Endothelial cell of umbilical vein (primary cell): ENCODE measurements at regions not wholly inside any gene's neighbourhood (a gene's known extent, or its start where the extent isn't known, plus 50 kb on each side); places are given as distances from the start of the nearest gene placed in this dataset.

ENCODE experiments used
- BruUV-seq: library from RNA; stranded (reverse); fragments of 400-500 nt; replicated peaks from 2 replicates; lab custom pipeline; 2021; lab: Mats Ljungman, UMichigan
- CTCF ChIA-PET: fragments of 300-600, 350-600 bp; sonication (Branson Sonifier 250); formaldehyde crosslinking; loops from one replicate; lab custom pipeline; 2021; ENCODE audit warnings: antibody characterized with exemption, inconsistent platforms; lab: Charles Lee
- POLR2A ChIA-PET: fragments of 300-600, 350-600 bp; sonication (Branson Sonifier 250); formaldehyde crosslinking; loops from one replicate; lab custom pipeline; 2021; ENCODE audit warnings: antibody characterized with exemption, inconsistent platforms; lab: Charles Lee
- DNase-seq: peaks from one replicate; pipeline ENCODE4 v3.0.0-alpha.2; 2011; ENCODE audit warnings: low read depth, low spot score
- FAIRE-seq: peaks from 2 replicates; lab custom pipeline; 2011; peaks lifted over from hg19 to GRCh38; lab: Jason Lieb, UNC
- H2AFZ ChIP-seq: 2 replicates; pipeline ENCODE4 v1.6.0; 2012; ENCODE audit warnings: low read depth, low read length, control low read depth, inconsistent platforms
- H3K27ac ChIP-seq: 2 replicates; pipeline ENCODE4 v1.5.1; 2011; ENCODE audit warnings: low read depth, mild to moderate bottlenecking, control low read depth, low read length, moderate library complexity; ENCODE audit not compliant: insufficient read depth
- H3K27me3 ChIP-seq, 2 experiments: 2 replicates each; pipeline versions ENCODE4 v1.6.0 to v1.6.1; 2011; ENCODE audit warnings: low read length in 2 of 2, mixed read lengths in 1 of 2; ENCODE audit not compliant: control insufficient read depth in 2 of 2, insufficient read depth in 2 of 2
- H3K36me3 ChIP-seq, 2 experiments: 2 replicates in 1 of 2; 3 replicates in 1 of 2; pipeline ENCODE4 v1.5.1; 2011; ENCODE audit warnings: low read length in 2 of 2, mild to moderate bottlenecking in 1 of 2, moderate library complexity in 1 of 2; ENCODE audit not compliant: control insufficient read depth in 2 of 2, insufficient read depth in 2 of 2; ENCODE audit errors: extremely low read depth in 1 of 2
- H3K4me1 ChIP-seq: 3 replicates; pipeline ENCODE4 v1.5.1; 2011; ENCODE audit warnings: mild to moderate bottlenecking, low read length; ENCODE audit not compliant: control insufficient read depth, insufficient read depth; ENCODE audit errors: extremely low read depth
- H3K4me2 ChIP-seq: 2 replicates; pipeline ENCODE4 v1.6.1; 2011; ENCODE audit warnings: low read length, control low read depth, mixed read lengths; ENCODE audit not compliant: insufficient read depth
- H3K4me3 ChIP-seq, 3 experiments: fragments of 200-600 bp in 1 of 3; sonication (generic), shearing (Covaris generic) in 1 of 3; replicated peaks in 1 of 3; 2 replicates each; pipeline ENCODE4 v1.5.1; 2011 to 2016; ENCODE audit warnings: control low read depth in 3 of 3, low read length in 3 of 3, mild to moderate bottlenecking in 2 of 3, inconsistent platforms in 1 of 3, low read depth in 1 of 3, moderate library complexity in 1 of 3; ENCODE audit not compliant: insufficient read depth in 1 of 3
- H3K79me2 ChIP-seq: 2 replicates; pipeline ENCODE4 v1.6.0; 2012; ENCODE audit warnings: low read length, inconsistent platforms; ENCODE audit not compliant: control insufficient read depth, insufficient read depth
- H3K9ac ChIP-seq: replicated peaks from 2 replicates; pipeline ENCODE3; 2011; ENCODE audit warnings: low read length, control low read depth; ENCODE audit not compliant: insufficient read depth; ENCODE audit errors: extremely low read depth
- H3K9me1 ChIP-seq: replicated peaks from 3 replicates; pipeline ENCODE4 v1.6.0; 2011; ENCODE audit warnings: mild to moderate bottlenecking, low read length; ENCODE audit not compliant: control insufficient read depth, insufficient read depth; ENCODE audit errors: extremely low read depth
- H3K9me3 ChIP-seq: replicated peaks from 2 replicates; pipeline ENCODE4 v1.5.1; 2012; ENCODE audit warnings: low read length, inconsistent platforms; ENCODE audit not compliant: control insufficient read depth, insufficient read depth
- H4K20me1 ChIP-seq: replicated peaks from 2 replicates; pipeline ENCODE3; 2011; ENCODE audit warnings: mild to moderate bottlenecking, low read length; ENCODE audit not compliant: control insufficient read depth, insufficient read depth; ENCODE audit errors: extremely low read depth
- CTCF ChIP-seq, 2 donors: IDR thresholded peaks; 1 replicate in 1 of 2; 2 replicates in 1 of 2; pipeline ENCODE4 v1.5.1; 2011; ENCODE audit warnings: low read length in 2 of 2, mild to moderate bottlenecking in 2 of 2, moderate library complexity in 2 of 2, control low read depth in 1 of 2, inconsistent platforms in 1 of 2, low read depth in 1 of 2; ENCODE audit not compliant: insufficient read depth in 1 of 2; ENCODE audit errors: extremely low read depth in 1 of 2
- EZH2 ChIP-seq: IDR thresholded peaks from 2 replicates; pipeline ENCODE4 v1.6.1; 2012; ENCODE audit warnings: borderline replicate concordance, low read depth, mild to moderate bottlenecking, moderate library complexity, low read length, inconsistent platforms; ENCODE audit not compliant: severe bottlenecking
- FOS ChIP-seq: IDR thresholded peaks from 2 replicates; pipeline ENCODE4 v1.6.1; 2011; ENCODE audit warnings: mild to moderate bottlenecking, low read length, moderate library complexity, borderline replicate concordance; ENCODE audit not compliant: insufficient read depth
- GATA2 ChIP-seq: IDR thresholded peaks from 2 replicates; pipeline ENCODE4 v1.7.0; 2011; ENCODE audit warnings: low read depth, mild to moderate bottlenecking, moderate library complexity, mixed read lengths, low read length; ENCODE audit not compliant: insufficient read length, insufficient read depth
- JUN ChIP-seq: IDR thresholded peaks from 2 replicates; pipeline ENCODE4 v1.6.1; 2011; ENCODE audit warnings: borderline replicate concordance, low read depth; ENCODE audit not compliant: insufficient read length, insufficient read depth
- MYC ChIP-seq: IDR thresholded peaks from one replicate; pipeline ENCODE4 v1.6.1; 2011; ENCODE audit warnings: mild to moderate bottlenecking, low read depth, low read length
- POLR2A ChIP-seq: IDR thresholded peaks from 2 replicates; pipeline ENCODE4 v1.6.1; 2012; ENCODE audit warnings: low read depth, mild to moderate bottlenecking, control low read depth, low read length
- POLR2AphosphoS5 ChIP-seq: IDR thresholded peaks from 2 replicates; pipeline ENCODE4 v1.6.1; 2012; ENCODE audit warnings: low read depth, mild to moderate bottlenecking, control low read depth, low read length, moderate library complexity; ENCODE audit not compliant: insufficient read depth
- dilution Hi-C: fragments of 300-500 bp; cut with MboI; formaldehyde crosslinking; loops from one replicate; pipeline ENCODE4 v1.15.0; 2019; ENCODE audit warnings: low sequenced_read_pairs; ENCODE audit not compliant: extremely low pct_ligation_motif_present
- intact Hi-C: fragments of 100-400 bp; cut with micrococcal nuclease; formaldehyde crosslinking; loops from one replicate; pipeline ENCODE4 v1.10.0; 2022
- TF ChIP-seq, protein P1 (sequence below): IDR thresholded peaks from 2 replicates; pipeline ENCODE4 v1.6.1; 2011; ENCODE audit not compliant: insufficient read depth, insufficient read length

DNA sequence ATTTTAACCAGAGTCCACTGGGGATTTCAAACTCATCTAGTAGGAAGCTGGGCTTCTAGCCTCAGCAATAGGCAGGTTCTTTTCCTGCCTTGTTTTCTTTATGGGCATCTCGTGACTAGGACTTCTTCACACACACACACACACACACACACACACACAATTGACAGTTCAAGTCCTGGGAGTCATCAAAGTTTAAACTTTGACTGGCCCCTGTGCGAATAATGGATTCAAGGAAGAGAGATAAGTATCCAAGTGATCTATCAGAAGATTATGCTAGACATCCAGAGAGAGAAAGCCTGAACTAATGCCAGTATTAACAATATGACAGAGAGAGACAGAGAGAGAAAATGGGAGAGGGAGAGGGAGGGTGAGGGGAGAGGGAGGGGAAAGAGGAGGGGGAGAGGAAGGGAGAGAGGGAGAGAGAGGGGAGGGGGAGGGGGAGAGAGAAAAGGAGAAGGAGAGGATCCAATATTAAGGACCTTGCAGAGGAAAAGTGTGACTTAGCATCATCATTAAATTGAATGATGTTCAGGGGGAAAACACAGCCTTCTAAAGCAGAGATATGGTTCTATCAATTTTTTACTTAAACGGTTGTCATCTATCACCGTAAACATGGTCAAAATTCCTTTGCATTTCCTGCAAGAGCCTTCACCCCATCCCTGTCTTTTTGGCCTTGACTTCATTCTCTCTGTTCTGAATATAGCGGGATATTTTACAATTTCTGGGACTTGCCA lies 327.6 kb upstream of the ZEB2 start:
- Histone ChIP-seq H3K9me1 (no peaks in the 10 kb centered on the region), H3K27me3 (no peaks in the 10 kb centered on the region), H3K36me3 (no peaks in the 10 kb centered on the region), H3K4me2 (no peak overlapping the region), H3K9ac (no peak overlapping the region), H4K20me1 (no peaks in the 10 kb centered on the region), H3K9me3 (no peaks in the 10 kb centered on the region), H3K79me2 (no peaks in the 10 kb centered on the region), H3K4me3 (no peak overlapping the region), H3K27ac (no peak overlapping the region), H2AFZ (no peak overlapping the region), H3K4me1 (no peaks in the 10 kb centered on the region)
- intact Hi-C loops (no loop called here), dilution Hi-C loops (no loop called here)
- DNase-seq = no peak
- no peak for FAIRE-seq
- BruUV-seq = no TSS peak
- CTCF ChIA-PET = no interaction called here
- POLR2A ChIA-PET = no interaction called here
- TF ChIP-seq, protein P1, sequence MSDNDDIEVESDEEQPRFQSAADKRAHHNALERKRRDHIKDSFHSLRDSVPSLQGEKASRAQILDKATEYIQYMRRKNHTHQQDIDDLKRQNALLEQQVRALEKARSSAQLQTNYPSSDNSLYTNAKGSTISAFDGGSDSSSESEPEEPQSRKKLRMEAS = no peak
- no peak for TF ChIP-seq EZH2
- TF ChIP-seq JUN = no peak
- no peak for TF ChIP-seq MYC
- no peak for TF ChIP-seq CTCF (IDR thresholded peaks at IDR 0.05; ENCODE audit: extremely low read depth in 1 of 2, insufficient read depth in 1 of 2, low read depth in 1 of 2, low read length in 2 of 2)
- no peak for TF ChIP-seq POLR2A
- no peak for TF ChIP-seq FOS
- TF ChIP-seq POLR2AphosphoS5 = no peak
- TF ChIP-seq GATA2 = no peak
